GM19324 (cell line): ENCODE measurements at regions not wholly inside any gene's neighbourhood (a gene's known extent, or its start where the extent isn't known, plus 50 kb on each side); places are given as distances from the start of the nearest gene placed in this dataset.

ENCODE experiments used
- ATAC-seq: cut with Tn5 transposase; IDR thresholded peaks from one replicate; pipeline ENCODE4 v1.9.1; 2021; ENCODE audit warnings: mild to moderate bottlenecking, moderate library complexity; ENCODE audit not compliant: unreplicated experiment, low FRiP score

GRCh38 chr7:84354866-84355265 lies 160.3 kb upstream of the SEMA3A start:
- ATAC-seq, result no peak

- ATAC-seq, result no peak
Observed at GRCh38 chr7:84354030-84354429, 159.4 kb upstream of the SEMA3A start.

GRCh38 chr7:84339306-84339705 lies 144.7 kb upstream of the SEMA3A start:
- no peak for ATAC-seq

GRCh38 chr7:84337429-84337828 lies 142.8 kb upstream of the SEMA3A start:
- no peak for ATAC-seq

- ATAC-seq, result no peak
Observed at GRCh38 chr7:84336766-84337165, 142.2 kb upstream of the SEMA3A start.

GRCh38 chr7:84336303-84336702 lies 141.7 kb upstream of the SEMA3A start:
- ATAC-seq, result no peak

- no peak for ATAC-seq
Observed at GRCh38 chr7:84331616-84332015, 137.0 kb upstream of the SEMA3A start.

- ATAC-seq, result no peak
Observed at GRCh38 chr7:84328571-84328970, 134.0 kb upstream of the SEMA3A start.

GRCh38 chr7:84324136-84324630 lies 129.6 kb upstream of the SEMA3A start:
- ATAC-seq, result no peak

GRCh38 chr7:84317536-84317935 lies 122.9 kb upstream of the SEMA3A start:
- ATAC-seq, result no peak

- ATAC-seq, result no peak
Observed at GRCh38 chr7:84314263-84314662, 119.7 kb upstream of the SEMA3A start.

- no peak for ATAC-seq
Observed at GRCh38 chr7:84304407-84304806, 109.8 kb upstream of the SEMA3A start.

GRCh38 chr7:84302949-84303348 lies 108.4 kb upstream of the SEMA3A start:
- no peak for ATAC-seq

- ATAC-seq, result no peak
Observed at GRCh38 chr7:84297616-84298015, 103.0 kb upstream of the SEMA3A start.

- no peak for ATAC-seq
Observed at GRCh38 chr7:84294847-84295455, 100.4 kb upstream of the SEMA3A start.

- no peak for ATAC-seq
Observed at GRCh38 chr7:84294391-84294790, 99.8 kb upstream of the SEMA3A start.

GRCh38 chr7:84291756-84292155 lies 97.2 kb upstream of the SEMA3A start:
- no peak for ATAC-seq

GRCh38 chr7:84283798-84284197 lies 89.2 kb upstream of the SEMA3A start:
- ATAC-seq, result no peak

GRCh38 chr7:84281518-84281917 lies 86.9 kb upstream of the SEMA3A start:
- ATAC-seq, result no peak

- no peak for ATAC-seq
Observed at GRCh38 chr7:84277628-84278224, 83.1 kb upstream of the SEMA3A start.

GRCh38 chr7:84274029-84274638 lies 79.5 kb upstream of the SEMA3A start:
- ATAC-seq, result no peak

GRCh38 chr7:84271543-84271942 lies 77.0 kb upstream of the SEMA3A start:
- ATAC-seq, result no peak
